ENCODE measurements at regions not wholly inside any gene's neighbourhood (a gene's known extent, or its start where the extent isn't known, plus 50 kb on each side); places are given as distances from the start of the nearest gene placed in this dataset.

DNA sequence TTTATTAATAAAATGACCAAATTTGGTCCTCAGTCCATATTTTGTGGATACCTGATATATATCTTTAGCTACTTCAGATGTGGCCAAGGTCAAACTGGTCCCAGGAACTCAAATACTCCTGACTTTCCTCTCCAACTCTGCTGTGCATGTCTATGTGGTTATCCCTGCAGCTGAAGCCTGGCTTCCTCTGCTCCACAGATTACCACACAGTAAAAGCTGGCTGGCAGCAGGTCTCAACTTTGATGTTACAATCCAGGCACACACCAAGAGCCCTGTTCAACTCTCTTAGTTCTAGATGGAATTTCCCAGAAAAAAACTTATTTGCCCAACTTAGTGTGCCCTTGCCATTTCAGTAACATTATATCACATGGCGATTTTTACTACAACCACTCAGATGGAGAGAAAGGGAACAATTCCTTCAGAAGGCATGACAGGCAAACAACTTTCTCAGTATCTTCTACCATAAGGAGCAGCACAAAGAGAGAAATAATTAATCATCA, 479.5 kb downstream of the PLPP3 start:
- DNase-seq = no peak

DNA sequence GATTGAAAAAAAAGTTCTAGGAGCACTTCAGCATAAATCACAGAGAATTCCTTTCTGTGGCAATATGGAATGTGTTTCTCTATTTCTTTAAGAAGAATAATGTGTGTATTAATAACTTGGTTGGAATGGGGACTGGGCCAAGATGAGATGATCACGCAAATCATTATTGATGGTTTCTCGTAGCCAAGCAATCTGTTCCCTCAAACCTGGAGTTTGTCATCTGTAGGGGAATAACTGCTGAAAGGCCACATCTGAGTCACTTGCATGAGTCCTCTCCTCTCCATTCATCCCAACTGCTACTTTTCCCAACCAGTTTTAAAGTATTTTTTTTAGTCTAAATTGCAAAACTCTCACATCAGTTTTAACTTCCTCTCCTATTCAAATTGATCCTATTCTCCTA, 480.4 kb downstream of the PLPP3 start:
- no peak for DNase-seq

DNA sequence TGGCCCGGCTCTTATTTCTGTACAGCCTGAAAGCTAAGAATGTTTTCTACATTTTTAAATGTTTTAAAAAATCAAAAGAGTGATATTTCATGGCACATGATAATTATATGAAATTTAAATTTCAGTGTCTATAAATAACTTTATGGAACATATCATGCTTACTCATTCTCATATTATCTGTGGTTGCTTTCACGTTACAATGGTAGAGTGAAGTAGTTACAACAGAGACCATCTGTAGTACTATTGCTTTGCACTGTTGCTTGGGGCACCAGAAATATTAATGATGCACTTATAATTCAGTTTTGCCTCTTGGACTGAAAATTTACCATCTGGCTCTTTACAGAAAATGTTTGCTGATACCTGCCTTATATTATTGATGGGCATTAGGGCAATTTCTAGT, 481.6 kb downstream of the PLPP3 start:
- DNase-seq = peak; percentile 55

DNA sequence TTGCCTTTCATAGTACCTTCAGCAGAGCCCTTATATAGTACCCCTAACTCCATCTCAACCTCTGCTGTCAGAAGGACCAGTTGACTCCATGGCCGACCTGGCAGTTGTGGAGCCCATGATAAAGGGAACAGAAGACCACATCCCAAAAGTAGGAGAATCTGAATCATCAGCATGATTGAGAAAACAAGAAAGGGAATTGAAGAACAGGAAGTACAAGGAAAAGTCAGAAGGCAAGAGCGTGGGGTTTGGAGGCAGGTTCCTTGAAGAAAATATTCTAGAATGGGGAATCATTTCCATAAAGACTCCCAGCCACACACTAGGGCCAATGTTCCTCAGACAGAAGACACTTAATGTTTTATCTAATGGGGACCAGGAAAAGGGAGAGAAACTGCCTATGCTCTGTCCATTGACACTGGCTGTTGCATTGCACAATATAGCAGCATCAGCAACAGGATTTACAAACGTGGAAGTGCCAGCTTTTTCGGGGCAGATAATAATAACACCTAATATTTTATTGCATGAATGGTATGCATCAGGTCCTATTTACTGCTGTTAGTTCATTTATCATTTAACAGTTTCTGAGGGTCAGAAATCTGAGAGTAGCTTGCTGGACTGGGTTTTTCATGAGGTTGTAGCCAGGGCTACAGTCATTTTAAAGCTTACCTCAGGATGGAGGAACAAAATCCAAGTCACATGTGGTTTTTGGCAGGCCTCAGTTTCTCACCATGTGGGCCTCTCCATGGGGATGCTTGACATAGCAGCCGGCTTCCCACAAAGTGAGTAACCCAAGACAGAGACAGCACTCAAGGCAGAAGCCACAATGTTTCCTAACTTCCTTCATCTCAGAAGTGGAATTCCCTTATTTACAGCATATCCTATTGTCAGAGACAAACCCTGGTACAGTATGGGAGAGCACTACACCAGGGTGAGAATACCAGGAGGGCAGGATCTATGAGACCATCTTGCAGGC, 483.4 kb downstream of the PLPP3 start:
- DNase-seq = no peak

DNA sequence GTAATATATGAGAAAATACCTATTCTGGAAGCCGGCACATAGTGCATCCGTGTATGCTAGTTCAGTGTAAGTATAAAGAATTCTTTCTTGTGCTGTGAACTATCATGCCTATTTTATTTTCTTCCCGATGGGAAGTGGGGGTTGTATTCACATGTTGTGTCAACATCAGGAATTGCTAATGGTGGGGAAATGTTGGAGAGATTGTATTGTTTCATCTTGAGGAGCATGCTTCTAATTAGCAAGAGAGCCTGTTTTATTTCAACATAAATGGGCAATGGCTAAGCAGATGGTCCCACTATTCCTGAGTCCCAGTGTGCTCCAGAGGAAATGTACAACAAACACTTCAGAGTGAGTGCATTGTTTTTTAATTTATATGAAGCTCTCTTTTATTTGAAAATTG, 485.2 kb downstream of the PLPP3 start:
- DNase-seq = peak; percentile 65

DNA sequence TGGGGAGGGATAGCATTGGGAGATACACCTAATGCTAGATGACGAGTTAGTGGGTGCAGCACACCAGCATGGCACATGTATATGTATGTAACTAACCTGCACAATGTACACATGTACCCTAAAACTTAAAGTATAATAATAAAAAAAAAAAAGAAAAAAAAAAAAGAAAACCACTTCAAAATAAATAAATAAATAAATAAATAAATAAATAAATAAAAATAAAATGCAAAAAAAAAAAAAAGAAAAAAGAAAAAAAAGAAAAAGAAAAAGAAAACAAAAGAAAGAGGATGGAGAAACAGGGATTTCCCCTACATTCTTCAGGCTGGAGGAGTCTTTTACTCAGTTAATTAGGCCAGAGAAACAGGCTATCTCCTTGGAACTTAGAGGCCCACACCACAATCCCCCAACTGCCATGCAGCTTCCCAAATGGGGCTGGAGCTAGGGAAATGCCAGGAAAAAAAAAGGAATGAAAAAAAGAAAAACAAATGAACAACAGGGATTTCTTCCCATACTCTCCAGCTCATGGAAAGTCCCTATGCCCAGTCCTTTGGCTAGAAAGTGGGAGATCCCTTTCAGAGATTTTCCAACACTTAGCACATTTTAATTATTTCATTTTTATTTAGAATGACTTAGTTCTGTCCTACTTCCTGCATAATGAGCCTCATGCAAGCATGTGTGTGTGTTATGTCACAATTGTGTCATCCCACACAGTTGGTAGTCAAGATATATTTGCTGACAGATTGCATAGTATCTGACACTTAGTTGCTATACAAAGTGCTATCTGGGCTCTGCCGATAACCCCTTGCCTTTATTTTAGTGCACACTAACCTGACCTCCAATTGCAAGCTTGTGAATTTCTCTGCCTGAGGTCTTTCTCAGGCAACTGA, 486.4 kb downstream of the PLPP3 start:
- DNase-seq = no peak

DNA sequence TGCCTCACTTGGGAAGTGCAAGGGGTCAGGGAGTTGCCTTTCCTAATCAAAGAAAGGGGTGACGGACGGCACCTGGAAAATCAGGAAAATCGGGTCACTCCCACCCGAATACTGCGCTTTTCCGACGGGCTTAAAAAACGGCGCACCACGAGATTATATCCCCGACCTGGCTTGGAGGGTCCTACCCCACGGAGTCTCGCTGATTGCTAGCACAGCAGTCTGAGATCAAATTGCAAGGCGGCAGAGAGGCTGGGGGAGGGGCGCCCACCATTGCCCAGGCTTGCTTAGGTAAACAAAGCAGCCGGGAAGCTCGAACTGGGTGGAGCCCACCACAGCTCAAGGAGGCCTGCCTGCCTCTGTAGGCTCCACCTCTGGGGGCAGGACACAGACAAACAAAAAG, 489.5 kb downstream of the PLPP3 start:
- peak; percentile 49 for DNase-seq

DNA sequence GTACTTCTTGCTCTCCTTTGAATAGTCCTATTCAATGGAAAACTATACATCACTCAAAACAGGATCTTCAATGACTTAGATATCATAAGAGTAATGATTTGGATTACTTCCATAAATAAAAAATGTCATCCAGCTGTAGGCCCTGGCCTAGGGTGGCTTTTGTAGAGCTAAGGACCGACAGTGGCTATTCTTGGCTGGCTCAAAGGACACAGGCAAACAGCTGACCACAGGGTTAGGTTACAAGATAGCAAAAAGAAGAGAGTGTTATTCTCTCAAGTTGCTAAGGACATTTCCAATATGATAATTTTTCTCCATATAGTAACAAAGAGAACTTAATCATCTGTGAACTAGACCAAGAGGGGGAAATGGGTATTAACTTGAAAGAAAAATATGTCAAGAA, 495.1 kb downstream of the PLPP3 start:
- DNase-seq = no peak

DNA sequence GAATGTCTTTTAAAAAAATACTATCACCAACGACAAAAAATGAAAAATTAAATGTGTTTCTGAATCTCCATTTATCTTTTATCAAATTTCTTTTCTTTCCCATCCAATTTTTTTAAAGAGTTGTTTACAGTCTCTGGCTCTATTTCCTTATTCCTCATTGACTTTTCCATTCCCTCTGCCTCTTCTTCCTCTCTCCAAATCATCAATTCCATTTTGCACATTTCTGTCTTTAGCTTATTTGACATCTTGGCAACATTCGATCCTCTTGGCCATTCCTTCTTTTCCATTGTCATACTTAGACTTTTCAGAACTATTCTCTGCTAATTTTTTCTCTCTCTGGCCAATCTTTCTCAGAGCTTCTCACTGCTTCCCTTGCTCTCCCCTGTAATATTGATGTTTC, 497.6 kb downstream of the PLPP3 start:
- DNase-seq = no peak

DNA sequence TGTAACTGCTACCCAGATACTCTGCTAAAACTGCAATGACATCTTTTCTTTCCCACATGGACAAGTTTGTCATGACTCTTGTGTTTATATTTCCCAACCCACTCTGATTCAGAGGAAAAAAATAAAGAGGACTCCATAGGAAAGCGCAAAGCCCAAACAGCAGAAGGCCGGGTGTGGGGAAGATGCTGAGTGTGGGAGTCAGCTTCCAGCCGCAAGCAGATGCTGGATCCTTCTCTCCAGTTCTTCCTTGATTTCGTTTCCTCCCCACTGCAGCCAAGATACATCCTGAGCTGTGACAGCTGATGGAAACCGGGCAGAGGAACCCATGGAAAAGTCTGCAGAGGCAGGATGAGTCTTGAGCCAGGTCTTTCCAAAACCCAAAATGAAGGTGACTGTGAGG, 498.2 kb downstream of the PLPP3 start:
- no peak for DNase-seq

DNA sequence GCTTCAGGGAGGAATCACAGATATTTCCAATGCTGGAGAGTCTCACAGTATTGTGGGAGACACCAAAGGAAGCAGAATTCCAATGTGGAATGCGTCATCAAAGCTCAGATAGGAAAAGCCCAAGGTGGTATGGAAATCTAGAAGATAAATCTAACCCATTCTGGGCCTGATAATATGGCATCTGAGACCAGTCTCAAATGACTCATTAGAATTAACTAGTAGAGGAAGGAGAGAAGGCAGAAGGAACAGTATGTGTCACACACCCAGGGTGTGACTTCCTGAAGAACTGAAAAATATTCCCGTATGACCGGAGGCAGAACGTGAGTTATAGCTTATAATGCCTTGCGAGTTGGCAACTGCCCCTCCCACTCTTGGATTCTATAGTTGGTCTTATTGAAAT, 499.2 kb downstream of the PLPP3 start:
- no peak for DNase-seq

DNA sequence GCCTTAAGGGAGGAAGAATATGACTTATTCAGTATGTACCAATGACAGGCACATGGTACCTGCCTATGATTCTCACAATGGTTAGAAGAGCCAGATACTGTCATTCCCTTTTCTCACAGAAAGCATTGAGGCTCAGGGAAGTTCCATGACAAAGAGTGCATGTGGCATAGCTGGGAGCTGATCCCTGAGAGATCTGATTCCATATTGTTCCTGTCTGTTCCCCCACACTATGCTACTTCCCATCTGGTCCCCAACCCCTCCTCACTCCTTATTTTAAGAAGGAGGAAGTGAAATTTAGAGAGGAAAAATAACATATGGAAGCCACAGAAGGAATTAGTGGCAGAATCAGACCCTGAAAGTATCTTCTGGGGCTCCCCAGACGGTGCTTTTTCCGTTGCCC, 500.0 kb downstream of the PLPP3 start:
- DNase-seq = no peak

DNA sequence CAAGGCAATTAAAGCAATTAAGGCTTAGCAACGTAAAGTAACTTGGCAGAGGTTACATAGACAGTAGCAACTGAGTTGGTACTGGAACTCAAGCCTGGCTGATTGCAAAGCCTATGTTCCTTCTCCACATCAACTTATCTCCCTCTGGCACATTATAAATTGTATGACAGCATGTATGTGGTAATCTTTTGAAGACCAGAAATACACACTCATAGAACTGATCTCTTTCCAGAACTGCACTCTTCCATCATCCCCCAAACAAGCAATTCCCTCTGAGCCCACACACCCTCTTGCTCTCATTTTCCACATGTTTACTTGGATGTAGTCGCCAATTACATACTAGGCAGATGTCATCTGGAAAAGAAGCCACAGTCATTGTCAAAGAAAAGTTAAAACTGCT, 502.2 kb downstream of the PLPP3 start:
- DNase-seq = no peak

DNA sequence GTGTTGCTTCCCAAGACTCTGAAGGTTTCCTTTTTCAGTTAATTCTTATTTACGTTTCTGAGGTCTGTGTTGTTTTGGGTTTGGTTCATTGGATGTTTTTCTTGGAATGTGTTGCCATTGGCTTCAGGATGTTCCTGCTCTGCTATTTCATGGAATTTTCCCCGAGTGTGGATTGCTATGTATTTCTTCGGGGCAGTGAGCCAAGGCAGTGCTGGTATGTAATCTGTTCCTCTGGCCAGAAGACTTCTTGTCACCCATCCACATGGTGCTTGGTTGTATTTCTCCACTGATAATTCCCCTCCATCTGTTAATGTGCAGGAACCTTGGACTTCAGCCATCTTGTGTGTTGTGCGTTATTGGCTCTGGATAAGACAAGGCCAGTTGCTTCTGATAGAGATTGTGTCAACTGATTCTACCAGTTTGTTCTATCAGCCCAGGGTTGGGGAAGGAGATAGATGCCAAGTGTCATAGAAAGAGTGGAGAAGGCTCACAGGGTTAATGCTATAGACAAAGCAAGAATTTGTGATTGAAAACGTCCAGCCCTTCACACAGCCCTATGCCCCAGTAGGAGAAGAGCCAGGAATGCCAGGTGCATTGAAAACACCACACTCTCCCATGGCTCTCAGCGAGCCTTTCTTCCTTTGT, 505.2 kb downstream of the PLPP3 start:
- DNase-seq = peak; percentile 46

DNA sequence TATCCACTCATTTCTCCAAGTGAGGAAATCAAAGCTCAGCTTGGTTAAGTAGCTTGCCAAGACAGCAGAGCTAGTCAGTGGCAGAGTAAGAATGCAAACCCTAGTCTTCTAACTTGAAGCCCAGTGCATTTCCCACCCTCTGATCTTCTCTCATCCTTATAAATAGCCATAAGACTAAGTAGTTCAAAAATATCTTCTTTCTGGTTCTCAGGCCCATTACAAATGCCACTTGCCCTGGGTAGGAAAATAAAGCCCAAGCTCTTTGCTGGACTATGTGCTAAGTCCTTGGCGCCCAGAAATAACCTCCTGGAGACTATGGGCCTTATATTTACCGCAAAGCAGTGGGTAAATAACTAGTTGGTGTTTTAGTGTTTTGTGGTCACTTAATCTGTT, 505.8 kb downstream of the PLPP3 start:
- no peak for DNase-seq

DNA sequence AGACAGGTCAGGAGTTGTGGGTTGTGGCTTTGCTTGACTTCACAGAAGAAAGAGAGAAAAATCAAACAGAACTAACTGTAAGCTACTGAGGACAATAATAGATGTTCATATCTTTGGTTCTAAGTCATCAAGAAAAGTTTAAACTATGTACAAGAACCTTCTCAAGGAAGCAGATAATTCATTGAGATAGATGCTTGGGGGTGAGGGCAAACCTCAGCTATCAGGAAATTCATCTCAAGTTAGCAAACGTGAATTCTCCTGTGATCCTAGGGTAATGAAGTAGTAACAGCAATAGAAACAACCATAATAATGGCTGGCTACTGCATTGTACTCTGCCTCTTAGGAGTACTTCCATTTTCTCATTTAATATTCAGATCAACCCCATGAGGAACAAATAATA, 506.2 kb downstream of the PLPP3 start:
- DNase-seq = no peak

DNA sequence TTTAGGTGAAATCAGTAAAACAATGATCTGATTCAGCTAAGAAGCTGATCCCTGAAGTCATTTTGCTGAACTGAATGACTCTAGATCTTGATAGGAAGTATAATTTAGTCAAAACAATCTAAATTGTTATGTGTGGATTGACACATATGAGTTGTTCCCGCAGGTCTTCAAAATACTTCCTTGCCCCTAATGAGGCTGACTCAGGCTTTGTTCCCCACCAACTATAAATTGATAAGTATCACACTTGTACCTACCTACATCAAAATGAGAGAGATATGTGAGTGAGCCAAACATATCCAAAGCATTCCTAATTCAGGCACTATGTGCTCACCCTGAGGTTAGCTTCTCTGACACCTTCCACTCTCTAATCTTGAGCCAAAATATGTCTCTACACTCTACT, 507.1 kb downstream of the PLPP3 start:
- no peak for DNase-seq

DNA sequence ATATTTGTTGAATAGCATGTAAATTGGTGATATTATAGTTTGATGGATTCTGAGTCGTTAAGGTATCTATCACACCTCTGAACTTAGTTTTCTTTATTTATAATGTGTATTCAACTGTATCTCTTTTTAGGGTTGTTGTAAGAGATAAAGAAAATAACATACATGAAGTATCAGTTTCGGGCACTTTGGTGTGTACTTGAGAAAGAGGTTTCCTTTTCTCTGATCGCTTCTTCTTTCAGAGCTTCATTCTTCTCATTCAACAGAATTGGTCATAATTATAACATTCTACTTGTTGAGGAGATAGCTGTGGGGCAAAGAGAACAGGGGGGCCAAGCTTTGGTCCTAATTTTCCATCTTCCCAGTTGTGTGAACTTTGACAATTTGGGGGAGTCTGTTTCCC, 508.0 kb downstream of the PLPP3 start:
- DNase-seq = no peak

DNA sequence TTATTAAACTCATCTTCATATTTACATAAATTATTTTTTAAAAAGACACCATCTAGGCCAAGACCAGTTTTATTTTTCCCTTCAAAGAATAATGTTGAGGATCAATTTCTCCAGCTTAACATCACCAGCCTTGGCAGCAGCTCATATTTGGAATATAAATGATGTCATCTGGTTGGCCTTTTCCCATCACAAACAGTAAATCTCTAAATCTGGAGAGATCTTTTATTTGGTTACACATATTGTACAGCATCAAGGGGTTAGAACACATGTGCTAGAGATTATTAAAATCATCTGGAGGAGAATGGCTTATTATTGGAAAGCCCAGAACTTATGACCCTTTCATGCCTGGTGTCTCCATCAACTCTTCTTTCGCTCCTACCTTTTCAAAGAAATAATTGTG, 508.8 kb downstream of the PLPP3 start:
- no peak for DNase-seq

DNA sequence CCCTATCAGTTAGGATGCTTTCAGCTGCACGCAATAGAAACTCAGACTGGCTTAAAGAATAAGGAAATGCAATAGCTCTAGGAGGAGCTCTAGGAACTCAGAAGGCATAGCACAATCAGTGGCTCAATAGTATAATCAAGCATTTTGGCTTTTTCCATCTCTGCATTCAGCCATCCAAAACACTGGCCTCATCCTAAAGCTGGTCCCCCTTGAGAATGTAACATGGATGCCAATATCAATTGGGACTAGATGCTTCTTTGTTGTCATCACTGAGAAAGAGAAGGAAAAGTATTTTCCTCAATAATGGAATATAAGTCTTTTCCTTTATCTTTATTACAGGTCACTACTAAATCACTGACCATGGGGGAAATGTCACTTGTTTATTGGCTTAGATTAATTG, 509.5 kb downstream of the PLPP3 start:
- DNase-seq = no peak

DNA sequence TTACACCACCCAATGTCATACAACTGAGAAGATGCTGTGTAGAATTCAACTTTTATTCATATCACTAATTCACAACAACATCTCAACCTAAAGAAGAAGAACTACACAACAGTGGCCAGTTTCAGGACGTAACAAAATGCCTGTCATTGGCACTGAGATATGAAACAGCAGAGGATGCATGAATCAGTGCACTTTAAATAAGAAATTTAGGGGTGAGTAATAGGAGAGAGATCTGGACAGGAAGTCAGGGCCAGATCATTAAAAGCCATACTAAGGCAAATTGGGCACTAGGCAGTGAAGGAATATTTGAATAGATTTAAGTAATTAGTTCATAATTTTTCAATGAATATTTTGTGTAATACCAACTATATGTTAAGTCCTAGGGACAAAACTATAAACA, 510.5 kb downstream of the PLPP3 start:
- no peak for DNase-seq

DNA sequence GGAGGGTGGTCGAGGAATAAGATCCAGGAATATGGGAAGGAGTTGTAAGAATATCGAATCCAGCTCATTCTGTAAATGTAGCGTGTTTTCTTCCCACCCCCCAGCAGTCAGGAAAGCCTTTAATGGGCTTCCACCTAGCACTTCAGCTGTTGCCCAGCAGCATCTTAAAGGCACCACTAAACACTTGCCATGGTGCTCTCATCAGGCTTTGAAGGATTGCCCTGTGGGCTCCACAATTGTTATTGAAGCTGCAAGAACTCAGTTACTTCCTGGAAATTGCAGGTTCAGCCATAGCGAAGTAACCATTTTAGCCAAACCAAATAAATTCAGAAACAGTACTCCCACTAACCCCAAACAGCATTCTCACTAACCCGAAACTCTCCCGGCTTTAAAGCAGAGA, 511.2 kb downstream of the PLPP3 start:
- DNase-seq = no peak

DNA sequence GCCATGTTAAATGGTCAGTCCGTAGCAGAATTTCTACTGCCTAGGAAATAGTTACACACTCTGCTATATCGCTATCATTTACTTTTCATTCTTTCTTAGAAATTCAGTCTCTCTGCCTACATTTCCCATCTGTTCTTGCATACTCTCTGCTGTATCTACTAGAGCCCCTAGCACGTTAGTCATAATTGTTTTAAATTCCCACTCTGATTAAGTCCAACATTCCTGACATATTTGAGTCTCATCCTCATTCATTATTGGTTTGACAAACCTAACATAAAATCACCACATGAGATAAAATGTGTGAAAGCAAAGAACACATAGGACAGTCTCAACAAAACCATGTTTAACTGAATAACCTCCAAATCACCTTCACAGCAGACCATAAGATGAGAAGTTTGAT, 513.6 kb downstream of the PLPP3 start:
- no peak for DNase-seq

Measured in NCI-H2171 treated with DMSO at 0.1 percent for 48 hours (cell line).